Kidney tubule cell (primary cell): ENCODE measurements at regions not wholly inside any gene's neighbourhood (a gene's known extent, or its start where the extent isn't known, plus 50 kb on each side); places are given as distances from the start of the nearest gene placed in this dataset.

Experiments
- DNase-seq: peaks from one replicate; pipeline ENCODE4 v3.0.0-alpha.2; 2018; ENCODE audit warnings: low spot score

- DNase-seq, result peak; percentile 34
Observed at GRCh38 chr18:10057894-10058791, 144.3 kb downstream of the VAPA start.

DNA sequence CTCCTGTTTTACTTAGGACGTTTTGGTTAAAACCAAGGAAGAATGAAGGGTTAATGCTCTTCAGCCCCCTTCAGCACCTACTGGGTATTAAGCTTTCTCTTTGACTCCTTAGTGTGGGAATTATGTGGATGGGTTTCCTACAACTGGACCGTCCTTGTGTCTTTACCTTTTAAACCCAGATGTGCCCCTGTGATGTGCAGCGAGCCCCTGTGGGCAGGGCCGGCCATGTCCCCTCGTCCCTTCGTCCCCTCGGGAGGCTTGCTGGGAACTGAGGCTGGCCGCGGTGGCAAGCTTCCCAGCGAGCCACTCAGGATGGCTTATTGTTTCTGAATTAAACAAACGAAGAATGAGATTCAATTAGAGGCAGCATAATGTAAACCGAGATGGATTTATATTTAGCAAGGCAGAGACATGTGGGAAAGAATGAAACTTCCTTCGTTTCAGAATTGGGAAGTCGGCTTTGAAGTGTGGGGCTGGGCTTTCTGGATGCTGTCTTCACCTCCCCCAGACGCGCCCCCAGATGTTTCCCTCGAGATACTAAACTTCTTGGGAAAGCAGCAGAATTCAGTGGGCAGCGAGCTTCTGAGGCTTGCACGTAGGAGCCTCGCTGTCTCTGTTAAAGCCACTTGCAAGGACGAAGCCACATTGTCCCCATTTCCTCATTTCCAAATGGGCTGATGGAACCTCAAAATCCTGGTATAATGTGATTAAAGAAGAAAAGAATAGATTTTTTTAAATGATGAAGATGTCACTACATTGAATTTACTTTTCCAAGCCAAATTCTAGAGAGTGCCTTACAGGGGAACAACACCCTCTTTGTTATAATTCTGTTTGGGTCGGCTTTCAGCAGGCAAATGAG, 146.0 kb downstream of the VAPA start:
- DNase-seq, result no peak

- no peak for DNase-seq
Observed at GRCh38 chr18:10060469-10060782, 146.6 kb downstream of the VAPA start.

GRCh38 chr18:10060841-10061240, 147.0 kb downstream of the VAPA start:
- no peak for DNase-seq

- DNase-seq, result no peak
Observed at GRCh38 chr18:10061566-10062140, 147.8 kb downstream of the VAPA start.

GRCh38 chr18:10062302-10063300, 148.8 kb downstream of the VAPA start:
- no peak for DNase-seq

GRCh38 chr18:10063489-10063888, 149.7 kb downstream of the VAPA start:
- DNase-seq, result no peak

GRCh38 chr18:10064267-10064666, 150.5 kb downstream of the VAPA start:
- no peak for DNase-seq

GRCh38 chr18:10065296-10065695, 151.5 kb downstream of the VAPA start:
- no peak for DNase-seq

DNA sequence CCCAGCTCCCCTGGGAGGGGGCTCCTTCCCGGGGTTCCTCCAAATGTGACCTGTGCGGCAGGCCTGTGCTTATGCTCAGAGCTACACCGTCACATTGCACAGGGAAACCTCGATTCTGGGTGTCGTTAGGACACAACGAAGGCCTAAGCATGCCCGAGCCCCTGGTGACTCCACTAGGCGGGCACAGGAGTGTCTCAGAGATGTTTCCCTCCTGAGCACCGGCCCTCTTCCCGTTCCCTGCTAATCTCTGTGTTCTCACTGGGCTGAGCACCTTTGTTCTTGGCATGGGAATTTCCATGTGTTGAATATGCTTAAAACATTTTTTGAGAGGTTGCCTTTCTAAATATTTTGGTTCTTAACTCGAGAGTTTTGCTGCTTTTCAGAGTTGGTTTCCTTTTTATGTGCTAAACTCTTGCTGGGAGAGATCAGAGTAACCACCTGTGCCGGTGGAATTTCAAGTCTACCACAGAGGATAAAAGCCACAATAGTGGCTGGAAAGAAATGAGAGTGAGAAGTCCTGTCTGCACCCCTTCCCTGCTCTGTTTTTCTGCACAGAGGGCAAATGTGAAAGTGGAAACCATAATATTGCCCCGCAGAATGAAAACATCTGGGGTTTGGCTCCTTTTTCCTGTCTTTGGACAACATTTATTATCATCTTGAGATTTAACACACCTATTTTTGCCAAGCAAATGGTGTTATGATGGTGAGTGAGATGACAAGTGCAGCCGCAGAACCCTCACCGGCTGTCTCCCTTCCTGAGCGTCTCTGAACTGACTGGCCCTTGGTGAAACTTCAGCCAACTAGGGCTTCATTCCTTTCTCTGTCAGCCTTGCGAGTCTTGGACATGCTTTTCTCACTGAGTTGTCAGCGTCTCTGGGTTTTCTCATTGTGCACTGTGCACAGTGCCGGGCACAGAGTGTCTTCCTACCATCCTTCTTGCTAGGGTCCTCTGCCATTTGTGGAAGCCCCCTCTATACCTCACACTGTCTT, 154.1 kb downstream of the VAPA start:
- DNase-seq, result no peak

- peak; percentile 19 for DNase-seq
Observed at GRCh38 chr18:10068766-10069567, 155.2 kb downstream of the VAPA start.

DNA sequence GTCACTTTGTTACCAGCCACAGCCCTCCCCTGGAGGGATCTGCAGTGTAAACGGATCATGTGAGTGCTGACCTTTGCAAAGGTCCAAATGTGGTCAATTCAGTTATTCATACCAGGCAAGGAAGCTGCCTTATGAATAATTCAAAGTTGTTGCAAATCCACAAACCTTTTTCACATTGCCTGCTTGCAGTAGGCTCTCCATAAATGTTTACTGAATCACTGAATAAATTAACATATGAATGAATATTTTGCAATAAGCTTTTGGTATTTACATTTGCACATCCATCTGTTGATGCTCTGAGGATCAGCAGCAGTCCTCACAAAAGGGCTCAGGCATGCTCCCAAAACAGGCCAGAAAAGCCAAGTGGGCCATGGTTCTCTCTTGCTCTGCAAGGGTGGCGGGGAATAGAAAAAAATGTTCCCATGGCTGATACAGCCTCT, 156.8 kb downstream of the VAPA start:
- peak; percentile 6 for DNase-seq

GRCh38 chr18:10072671-10073175, 158.9 kb downstream of the VAPA start:
- no peak for DNase-seq

DNA sequence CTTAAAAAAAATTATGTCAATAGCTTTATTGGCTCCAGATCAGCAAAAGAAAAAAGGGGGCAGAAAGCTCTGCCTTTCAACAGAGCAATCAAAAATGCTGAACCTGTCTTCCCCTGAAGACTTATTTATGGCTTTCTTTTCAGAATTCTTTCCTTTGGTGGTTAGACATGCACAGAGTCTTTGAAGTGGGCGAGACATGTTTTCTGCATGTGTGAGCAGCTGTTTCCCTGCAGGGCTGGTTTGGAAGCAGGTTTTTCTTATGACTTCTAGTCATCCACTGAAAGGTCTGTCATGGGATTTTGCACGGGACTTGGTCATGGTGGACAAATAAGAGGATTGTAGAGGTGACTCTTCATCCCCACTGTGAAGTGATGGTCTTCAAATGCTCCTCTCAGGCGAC, 160.3 kb downstream of the VAPA start:
- DNase-seq, result no peak

DNA sequence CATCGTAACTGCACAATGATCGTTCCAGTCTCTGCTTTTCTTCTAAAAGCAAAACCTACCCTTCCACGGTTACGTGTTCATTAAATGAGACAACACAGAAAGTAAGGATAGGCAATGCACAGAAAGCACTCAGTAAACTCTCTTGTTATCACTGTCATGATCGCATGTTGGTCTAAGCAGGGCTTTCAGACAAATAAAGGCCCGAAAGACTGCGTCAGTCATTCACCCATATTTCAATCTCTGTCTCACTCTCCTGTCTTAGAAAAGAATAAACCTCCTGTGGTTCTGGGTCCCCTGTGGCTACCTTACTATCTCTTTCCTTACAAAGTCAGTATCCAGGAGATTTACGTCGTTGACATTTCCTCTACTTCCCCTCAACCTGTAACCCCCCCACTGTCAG, 160.9 kb downstream of the VAPA start:
- no peak for DNase-seq

DNA sequence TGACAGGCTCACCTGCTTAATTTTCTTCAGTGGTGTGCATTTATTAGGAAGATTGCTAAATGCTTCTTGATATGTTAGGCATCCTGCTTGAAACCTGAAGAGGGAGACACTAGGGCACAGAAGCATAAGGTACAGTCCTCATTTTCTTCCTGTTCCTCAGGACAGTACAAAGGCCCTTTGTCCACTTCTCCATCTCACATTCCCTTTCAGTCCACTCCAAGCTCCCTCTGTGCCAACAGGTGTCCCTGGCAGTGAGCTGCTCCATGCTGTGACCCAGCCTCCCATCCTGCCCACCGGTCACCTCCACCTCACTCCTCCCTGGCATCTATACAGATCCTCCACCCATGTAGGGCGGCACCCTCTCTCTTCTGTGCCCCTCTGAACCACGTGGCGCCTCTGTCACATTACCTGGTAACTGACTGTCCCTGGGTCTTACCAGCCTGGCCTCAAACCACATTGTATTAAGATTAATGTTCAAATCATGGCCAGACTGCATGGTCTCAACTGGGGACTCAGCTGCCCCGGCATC, 162.8 kb downstream of the VAPA start:
- no peak for DNase-seq

- peak; percentile 12 for DNase-seq
Observed at GRCh38 chr18:10077986-10078385, 164.2 kb downstream of the VAPA start.

DNA sequence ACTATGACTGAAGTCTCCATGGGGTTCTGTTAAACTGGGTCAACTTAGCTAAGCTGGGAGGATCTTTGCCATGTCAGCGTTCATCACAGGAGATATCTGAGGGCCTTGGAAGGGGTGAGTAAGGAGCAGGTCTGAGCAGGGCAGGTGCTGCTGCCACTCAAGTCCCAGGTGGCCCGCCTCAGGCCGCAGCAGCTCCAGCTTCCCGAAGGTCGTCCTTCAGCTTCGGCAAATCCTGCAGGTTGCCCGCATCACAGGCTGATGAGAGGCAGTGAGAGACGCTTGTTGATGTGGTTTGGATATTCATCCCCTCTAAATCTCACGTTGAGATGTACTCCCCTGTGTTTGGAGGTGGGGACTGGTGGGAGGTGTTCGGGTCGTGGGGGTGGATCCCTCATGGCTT, 166.6 kb downstream of the VAPA start:
- DNase-seq, result no peak

- no peak for DNase-seq
Observed at GRCh38 chr18:10081492-10081891, 167.7 kb downstream of the VAPA start.
